CD4-positive, alpha-beta memory T cell (primary cell): ENCODE measurements at regions not wholly inside any gene's neighbourhood (a gene's known extent, or its start where the extent isn't known, plus 50 kb on each side); places are given as distances from the start of the nearest gene placed in this dataset.

Experiments
- CTCF ChIA-PET: fragments of 350-600 bp; sonication (Branson Sonifier 250); formaldehyde crosslinking; loops from one replicate; lab custom pipeline; 2021; ENCODE audit warnings: inconsistent platforms; ENCODE audit not compliant: partially characterized antibody; lab: Charles Lee
- POLR2A ChIA-PET: fragments of 350-600 bp; sonication (Branson Sonifier 250); formaldehyde crosslinking; loops from one replicate; lab custom pipeline; 2021; ENCODE audit not compliant: partially characterized antibody; lab: Charles Lee
- DNase-seq, 5 donors: peaks; one replicate each; pipeline versions ENCODE4 v3.0.0 to v3.0.0-alpha.2; 2020 to 2022; ENCODE audit warnings: mixed read lengths in 1 of 5
- H3K27ac ChIP-seq: one replicate; pipeline ENCODE4 v1.7.0; 2013; ENCODE audit warnings: low read depth, low read length
- H3K27me3 ChIP-seq: 2 replicates; pipeline ENCODE4 v1.7.0; 2013; ENCODE audit warnings: mild to moderate bottlenecking, low read length, moderate library complexity; ENCODE audit not compliant: insufficient read depth
- H3K36me3 ChIP-seq: 2 replicates; pipeline ENCODE4 v1.7.0; 2013; ENCODE audit warnings: mild to moderate bottlenecking, low read length, moderate library complexity; ENCODE audit not compliant: insufficient read depth
- H3K4me1 ChIP-seq: 2 replicates; pipeline ENCODE4 v1.7.0; 2013; ENCODE audit warnings: mild to moderate bottlenecking, low read length, moderate library complexity; ENCODE audit not compliant: insufficient read depth
- H3K4me3 ChIP-seq, 2 donors: one replicate each; pipeline ENCODE4 v1.7.0; 2013; ENCODE audit warnings: low read length in 2 of 2, mild to moderate bottlenecking in 1 of 2
- H3K9me3 ChIP-seq, 2 donors: one replicate each; pipeline ENCODE4 v1.7.0; 2013; ENCODE audit warnings: low read length in 2 of 2, control low read depth in 1 of 2; ENCODE audit not compliant: control insufficient read depth in 1 of 2
- H3K27ac Mint-ChIP-seq, 7 donors: one replicate each; pipeline ENCODE4 v1.8.0; 2020 to 2021; ENCODE audit warnings: mixed read lengths in 7 of 7, mild to moderate bottlenecking in 6 of 7, inconsistent platforms in 3 of 7, moderate library complexity in 3 of 7
- H3K27me3 Mint-ChIP-seq, 2 donors: one replicate each; pipeline ENCODE4 v1.8.0; 2020 to 2021; ENCODE audit warnings: mixed read lengths in 2 of 2
- H3K36me3 Mint-ChIP-seq, 2 donors: one replicate each; pipeline ENCODE4 v1.8.0; 2020 to 2021; ENCODE audit warnings: mixed read lengths in 2 of 2, inconsistent platforms in 1 of 2, mild to moderate bottlenecking in 1 of 2
- H3K4me1 Mint-ChIP-seq, 4 donors: one replicate each; pipeline ENCODE4 v1.8.0; 2020 to 2021; ENCODE audit warnings: mixed read lengths in 4 of 4, mild to moderate bottlenecking in 1 of 4
- H3K4me3 Mint-ChIP-seq, 8 donors: one replicate each; pipeline ENCODE4 v1.8.0; 2020 to 2021; ENCODE audit warnings: mixed read lengths in 8 of 8, mild to moderate bottlenecking in 7 of 8, moderate library complexity in 6 of 8, inconsistent platforms in 3 of 8
- H3K9me3 Mint-ChIP-seq, 8 donors: one replicate each; pipeline ENCODE4 v1.8.0; 2020 to 2021; ENCODE audit warnings: mixed read lengths in 8 of 8, mild to moderate bottlenecking in 5 of 8, inconsistent platforms in 3 of 8, moderate library complexity in 1 of 8
- intact Hi-C: fragments of 100-400 bp; cut with micrococcal nuclease; formaldehyde crosslinking; loops from one replicate; pipeline ENCODE4 v1.15.1; 2023

DNA sequence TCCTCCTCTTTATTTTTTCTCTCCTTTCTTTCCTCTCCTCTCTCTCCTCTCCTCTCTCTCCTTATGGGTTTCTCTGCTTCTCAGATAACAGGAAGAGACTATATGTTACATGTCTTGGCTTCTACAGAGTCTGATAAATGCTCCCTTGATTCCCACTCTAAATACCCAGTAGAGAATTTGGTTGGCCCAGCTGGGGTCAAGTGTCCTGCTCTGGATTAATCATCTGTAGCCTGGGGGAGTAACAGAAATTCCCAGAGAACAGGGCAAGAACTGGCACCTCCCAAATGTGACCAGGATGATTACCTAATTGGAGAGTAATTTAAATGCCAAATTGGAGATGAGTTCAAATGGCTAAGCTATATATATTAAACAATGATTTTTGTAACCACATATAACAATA lies 146.1 kb upstream of the LMO4 start:
- no peaks in the 10 kb centered on the region for H3K9me3 Mint-ChIP-seq
- ChIA-PET CTCF (no interaction called here), POLR2A (no interaction called here)
- Histone ChIP-seq H3K36me3 (no peaks in the 10 kb centered on the region), H3K4me3 (no peak overlapping the region), H3K9me3 (no peaks in the 10 kb centered on the region), H3K4me1 (no peaks in the 10 kb centered on the region), H3K27ac (no peak overlapping the region), H3K27me3 (no peaks in the 10 kb centered on the region)
- H3K27me3 Mint-ChIP-seq: peaks cover 14 to 15% of the 10 kb centered on the region in 2 donors
- H3K36me3 Mint-ChIP-seq: no peaks in the 10 kb centered on the region
- intact Hi-C loops: no loop called here
- no peak overlapping the region for H3K27ac Mint-ChIP-seq
- no peak for DNase-seq
- no peaks in the 10 kb centered on the region for H3K4me1 Mint-ChIP-seq
- no peak overlapping the region for H3K4me3 Mint-ChIP-seq

- no peak for DNase-seq
- intact Hi-C loops: no loop called here
- Histone ChIP-seq H3K36me3 (no peaks in the 10 kb centered on the region), H3K27me3 (no peaks in the 10 kb centered on the region), H3K4me1 (no peaks in the 10 kb centered on the region), H3K4me3 (no peak overlapping the region), H3K27ac (no peak overlapping the region), H3K9me3 (no peaks in the 10 kb centered on the region)
- Mint-ChIP-seq H3K36me3 (no peaks in the 10 kb centered on the region), H3K27ac (no peak overlapping the region), H3K4me3 (no peak overlapping the region), H3K9me3 (no peaks in the 10 kb centered on the region), H3K27me3 (peaks cover 17 to 20% of the 10 kb centered on the region in 2 donors), H3K4me1 (no peaks in the 10 kb centered on the region)
- ChIA-PET CTCF (no interaction called here), POLR2A (no interaction called here)
Measured at GRCh38 chr1:87185077-87185476, 143.6 kb upstream of the LMO4 start.

GRCh38 chr1:87186346-87186745 lies 142.3 kb upstream of the LMO4 start:
- Mint-ChIP-seq H3K4me1 (no peaks in the 10 kb centered on the region), H3K36me3 (no peaks in the 10 kb centered on the region), H3K27me3 (peaks cover 17 to 19% of the 10 kb centered on the region in 2 donors), H3K4me3 (no peak overlapping the region), H3K9me3 (peaks cover 0 to 2% (median 0%) of the 10 kb centered on the region in 8 donors), H3K27ac (no peak overlapping the region)
- Histone ChIP-seq H3K27me3 (no peaks in the 10 kb centered on the region), H3K9me3 (no peaks in the 10 kb centered on the region), H3K4me3 (no peak overlapping the region), H3K27ac (no peak overlapping the region), H3K36me3 (no peaks in the 10 kb centered on the region), H3K4me1 (no peaks in the 10 kb centered on the region)
- intact Hi-C loops: no loop called here
- POLR2A ChIA-PET: no interaction called here
- CTCF ChIA-PET: interaction anchor here (1.1 kb wide), 1 partner anchor 18 kb away, joined by 3 read pairs; no protein-coding TSS in a partner anchor
- no peak for DNase-seq

DNA sequence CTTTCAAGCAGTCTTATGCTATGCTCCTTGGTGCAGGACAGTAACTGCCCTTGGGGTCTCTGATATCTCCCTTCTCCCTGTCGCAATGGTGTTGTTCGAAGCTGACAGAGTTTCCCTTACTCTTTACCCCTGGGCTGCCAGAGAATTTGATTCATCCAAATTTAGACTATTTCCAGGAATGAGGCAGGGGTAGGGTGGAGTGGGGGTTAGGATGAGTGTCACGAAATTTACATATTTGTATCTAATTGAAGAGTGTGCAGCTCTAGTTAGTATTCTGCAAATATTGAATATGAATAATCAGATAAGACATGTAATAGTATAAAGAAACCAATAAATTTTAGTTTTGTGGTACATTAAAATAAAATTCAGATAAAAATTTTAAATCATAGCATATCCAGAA lies 140.0 kb upstream of the LMO4 start:
- H3K27ac ChIP-seq: no peak overlapping the region
- H3K4me3 ChIP-seq: no peak overlapping the region
- Mint-ChIP-seq H3K4me1 (no peaks in the 10 kb centered on the region), H3K4me3 (no peak overlapping the region), H3K27me3 (peaks cover 17 to 20% of the 10 kb centered on the region in 2 donors), H3K27ac (no peak overlapping the region), H3K36me3 (no peaks in the 10 kb centered on the region), H3K9me3 (peaks cover 0 to 2% (median 0%) of the 10 kb centered on the region in 8 donors)
- no peak for DNase-seq
- no peaks in the 10 kb centered on the region for H3K27me3 ChIP-seq
- no peaks in the 10 kb centered on the region for H3K4me1 ChIP-seq
- H3K9me3 ChIP-seq: no peaks in the 10 kb centered on the region
- ChIA-PET POLR2A (no interaction called here), CTCF (no interaction called here)
- intact Hi-C loops: no loop called here
- no peaks in the 10 kb centered on the region for H3K36me3 ChIP-seq

DNA sequence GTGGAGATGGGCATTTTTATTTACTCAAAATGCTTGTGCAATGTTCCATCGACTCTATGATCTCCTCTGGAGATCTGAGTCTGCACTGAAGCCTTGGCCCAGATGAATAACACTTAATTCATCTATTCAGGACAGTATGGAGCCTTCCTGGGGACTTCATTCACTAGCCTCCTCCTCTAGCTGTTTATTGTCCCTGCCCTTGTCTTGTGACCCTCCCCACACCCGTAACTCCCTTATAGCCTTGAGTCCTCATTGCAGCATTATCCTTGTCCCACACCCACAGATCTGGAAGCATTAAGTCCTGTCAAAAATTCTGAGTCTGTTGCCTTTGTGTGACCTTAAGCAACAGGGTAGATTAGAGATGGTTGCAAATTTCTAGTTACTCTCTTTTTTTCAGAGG lies 138.3 kb upstream of the LMO4 start:
- POLR2A ChIA-PET: no interaction called here
- CTCF ChIA-PET: no interaction called here
- H3K27me3 Mint-ChIP-seq: peaks cover 10 to 19% of the 10 kb centered on the region in 2 donors

DNA sequence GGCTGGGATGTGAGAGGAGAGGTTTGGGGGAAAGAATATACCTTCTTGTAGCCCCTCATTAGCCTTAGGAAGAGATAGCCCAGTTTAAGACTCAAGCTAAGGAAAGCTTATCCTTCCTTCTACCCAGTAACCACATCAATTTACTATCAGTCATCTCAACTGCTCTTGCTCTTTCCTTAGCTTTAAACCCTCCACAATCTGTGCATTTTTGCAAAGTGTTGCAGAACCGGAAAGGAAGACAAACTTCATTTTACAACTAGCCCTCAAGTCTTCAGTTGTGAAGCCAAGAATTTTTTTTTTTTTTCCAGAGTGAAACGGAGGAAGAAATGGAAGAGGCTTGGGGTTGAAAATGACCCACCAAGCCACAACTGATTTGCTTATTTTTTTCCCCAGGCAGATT lies 137.0 kb upstream of the LMO4 start:
- no peaks in the 10 kb centered on the region for H3K36me3 ChIP-seq
- Mint-ChIP-seq H3K27ac (no peak overlapping the region), H3K4me3 (no peak overlapping the region), H3K9me3 (peaks cover 0 to 23% (median 5%) of the 10 kb centered on the region in 8 donors), H3K4me1 (no peaks in the 10 kb centered on the region), H3K27me3 (peaks cover 10 to 19% of the 10 kb centered on the region in 2 donors), H3K36me3 (no peaks in the 10 kb centered on the region)
- H3K4me1 ChIP-seq: no peaks in the 10 kb centered on the region
- H3K4me3 ChIP-seq: no peak overlapping the region
- CTCF ChIA-PET: no interaction called here
- H3K27ac ChIP-seq: no peak overlapping the region
- H3K27me3 ChIP-seq: no peaks in the 10 kb centered on the region
- DNase-seq: no peak
- H3K9me3 ChIP-seq: no peaks in the 10 kb centered on the region
- POLR2A ChIA-PET: no interaction called here
- intact Hi-C loops: no loop called here

More for the DNA sequence above, 138.3 kb upstream of the LMO4 start:
- intact Hi-C loops: no loop called here
- Mint-ChIP-seq H3K27ac (no peak overlapping the region), H3K36me3 (no peaks in the 10 kb centered on the region), H3K9me3 (peaks cover 0 to 13% (median 5%) of the 10 kb centered on the region in 8 donors), H3K4me1 (no peaks in the 10 kb centered on the region), H3K4me3 (no peak overlapping the region)
- Histone ChIP-seq H3K27me3 (no peaks in the 10 kb centered on the region), H3K4me1 (no peaks in the 10 kb centered on the region), H3K27ac (no peak overlapping the region), H3K9me3 (no peaks in the 10 kb centered on the region), H3K36me3 (no peaks in the 10 kb centered on the region), H3K4me3 (no peak overlapping the region)
- DNase-seq: no peak

DNA sequence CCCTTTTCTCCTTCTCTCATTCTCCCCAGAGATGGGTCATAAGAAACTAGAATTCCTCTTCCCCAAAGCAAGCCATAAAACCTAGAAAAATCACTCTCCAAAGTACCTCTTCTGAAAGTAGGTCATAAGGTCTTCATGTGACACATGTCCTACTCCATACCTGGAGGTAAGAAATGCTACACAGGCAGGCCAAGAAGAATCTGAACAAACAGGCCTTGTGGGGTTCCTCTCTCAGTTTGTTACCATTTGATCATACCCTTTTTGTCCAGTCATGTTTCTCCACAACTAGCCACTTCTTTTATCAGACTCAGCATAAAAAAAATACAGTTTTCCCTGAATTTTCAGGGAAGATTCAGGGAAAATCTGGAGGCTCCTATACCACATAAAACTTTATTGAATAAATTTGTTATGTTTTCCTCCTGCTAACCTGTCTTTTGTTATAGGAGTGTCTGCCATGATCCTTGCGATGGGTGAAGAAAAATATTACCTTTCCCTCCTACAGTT lies 134.4 kb upstream of the LMO4 start:
- H3K36me3 Mint-ChIP-seq: no peaks in the 10 kb centered on the region
- no peaks in the 10 kb centered on the region for H3K4me1 ChIP-seq
- no peaks in the 10 kb centered on the region for H3K4me1 Mint-ChIP-seq
- intact Hi-C loops: no loop called here
- DNase-seq: no peak
- CTCF ChIA-PET: no interaction called here
- H3K27ac Mint-ChIP-seq: no peak overlapping the region
- H3K27me3 ChIP-seq: no peaks in the 10 kb centered on the region
- no peaks in the 10 kb centered on the region for H3K9me3 ChIP-seq
- H3K4me3 Mint-ChIP-seq: no peak overlapping the region
- no peak overlapping the region for H3K4me3 ChIP-seq
- no peak overlapping the region for H3K27ac ChIP-seq
- H3K36me3 ChIP-seq: no peaks in the 10 kb centered on the region
- peaks cover 0 to 23% (median 5%) of the 10 kb centered on the region in 8 donors for H3K9me3 Mint-ChIP-seq
- H3K27me3 Mint-ChIP-seq: peaks cover 16 to 19% of the 10 kb centered on the region in 2 donors
- POLR2A ChIA-PET: no interaction called here

GRCh38 chr1:87194856-87195255 lies 133.8 kb upstream of the LMO4 start:
- no peaks in the 10 kb centered on the region for H3K36me3 Mint-ChIP-seq
- POLR2A ChIA-PET: no interaction called here
- H3K27ac Mint-ChIP-seq: no peak overlapping the region
- peaks cover 14 to 22% of the 10 kb centered on the region in 2 donors for H3K27me3 Mint-ChIP-seq
- Histone ChIP-seq H3K9me3 (no peaks in the 10 kb centered on the region), H3K27me3 (no peaks in the 10 kb centered on the region), H3K4me3 (no peak overlapping the region), H3K4me1 (no peaks in the 10 kb centered on the region), H3K36me3 (no peaks in the 10 kb centered on the region), H3K27ac (no peak overlapping the region)
- CTCF ChIA-PET: no interaction called here
- intact Hi-C loops: no loop called here
- H3K4me1 Mint-ChIP-seq: no peaks in the 10 kb centered on the region
- H3K4me3 Mint-ChIP-seq: no peak overlapping the region
- DNase-seq: no peak
- peaks cover 0 to 23% (median 5%) of the 10 kb centered on the region in 8 donors for H3K9me3 Mint-ChIP-seq
